T47D (cell line): ENCODE measurements at regions not wholly inside any gene's neighbourhood (a gene's known extent, or its start where the extent isn't known, plus 50 kb on each side); places are given as distances from the start of the nearest gene placed in this dataset.
A peak's percentile ranks its signal among the peaks of the same experiment; 100 is the strongest.

Experiments
- DNase-seq, 2 experiments: peaks; one replicate each; pipeline versions ENCODE4 v3.0.0 to v3.0.0-alpha.2; 2011 to 2012; ENCODE audit warnings: low read depth in 1 of 2, low spot score in 1 of 2
- JUND ChIP-seq: IDR thresholded peaks from 2 replicates; pipeline ENCODE4 v1.6.1; 2012; ENCODE audit warnings: low read depth
- in situ Hi-C: cut with HindIII; loops from 2 replicates; pipeline ENCODE4 v1.10.0; 2016; ENCODE audit warnings: low sequenced_read_pairs, low pct_unique_long_range_greater_than_20kb

GRCh38 chr4:123930996-123931395, 534.4 kb downstream of the SPRY1 start:
- no peak for TF ChIP-seq JUND
- no peak for DNase-seq
- in situ Hi-C loops: no loop called here

GRCh38 chr4:123934096-123934495, 537.5 kb downstream of the SPRY1 start:
- no peak for DNase-seq
- TF ChIP-seq JUND: no peak
- in situ Hi-C loops: no loop called here

GRCh38 chr4:123936621-123937043, 540.0 kb downstream of the SPRY1 start:
- in situ Hi-C loops: no loop called here
- no peak for TF ChIP-seq JUND
- no peak for DNase-seq

- in situ Hi-C loops: no loop called here
- no peak for DNase-seq
- TF ChIP-seq JUND: no peak
These were observed 541.0 kb downstream of the SPRY1 start for GRCh38 chr4:123937581-123937980.

- DNase-seq: no peak
- in situ Hi-C loops: no loop called here
- no peak for TF ChIP-seq JUND
These were observed 543.0 kb downstream of the SPRY1 start for GRCh38 chr4:123939621-123940020.

- no peak for DNase-seq
- in situ Hi-C loops: no loop called here
- no peak for TF ChIP-seq JUND
These were observed 544.0 kb downstream of the SPRY1 start for GRCh38 chr4:123940604-123941003.

- in situ Hi-C loops: no loop called here
- DNase-seq: no peak
- TF ChIP-seq JUND: no peak
These were observed 544.7 kb downstream of the SPRY1 start for GRCh38 chr4:123941306-123941705.

- in situ Hi-C loops: no loop called here
- TF ChIP-seq JUND: no peak
- no peak for DNase-seq
These were observed 547.4 kb downstream of the SPRY1 start for GRCh38 chr4:123943976-123944375.

- no peak for DNase-seq
- in situ Hi-C loops: no loop called here
- no peak for TF ChIP-seq JUND
These were observed 548.7 kb downstream of the SPRY1 start for GRCh38 chr4:123945301-123945700.

GRCh38 chr4:123950530-123950929, 553.9 kb downstream of the SPRY1 start:
- TF ChIP-seq JUND: no peak
- in situ Hi-C loops: no loop called here
- DNase-seq: no peak

- DNase-seq: peak in 1 of 2 experiments; percentile 6
- TF ChIP-seq JUND: no peak
- in situ Hi-C loops: no loop called here
These were observed 556.1 kb downstream of the SPRY1 start for GRCh38 chr4:123952530-123953274.

- in situ Hi-C loops: no loop called here
- no peak for TF ChIP-seq JUND
- no peak for DNase-seq
These were observed 557.0 kb downstream of the SPRY1 start for GRCh38 chr4:123953566-123953965.

- in situ Hi-C loops: no loop called here
- no peak for TF ChIP-seq JUND
- no peak for DNase-seq
These were observed 557.6 kb downstream of the SPRY1 start for GRCh38 chr4:123954220-123954619.
